Coronary artery (tissue), 2 donors: ENCODE measurements at regions not wholly inside any gene's neighbourhood (a gene's known extent, or its start where the extent isn't known, plus 50 kb on each side); places are given as distances from the start of the nearest gene placed in this dataset.

Experiments used
- DNase-seq: peaks from one replicate; pipeline ENCODE4 v3.0.0-alpha.2; 2017; ENCODE audit warnings: low spot score
- H3K27ac ChIP-seq, 2 donors: fragments of 200-600 bp; sonication (generic); one replicate each; pipeline ENCODE4 v1.5.1; 2016 to 2019
- H3K4me3 ChIP-seq: fragments of 200-600 bp; sonication (generic); 2 replicates; pipeline ENCODE4 v1.5.1; 2016; ENCODE audit warnings: mild to moderate bottlenecking, moderate library complexity
- TF ChIP-seq, protein P1 (sequence below): fragments of 200-600 bp; sonication (generic); IDR thresholded peaks from one replicate; pipeline ENCODE4 v1.5.1; 2019; ENCODE audit warnings: antibody characterized with exemption

DNA sequence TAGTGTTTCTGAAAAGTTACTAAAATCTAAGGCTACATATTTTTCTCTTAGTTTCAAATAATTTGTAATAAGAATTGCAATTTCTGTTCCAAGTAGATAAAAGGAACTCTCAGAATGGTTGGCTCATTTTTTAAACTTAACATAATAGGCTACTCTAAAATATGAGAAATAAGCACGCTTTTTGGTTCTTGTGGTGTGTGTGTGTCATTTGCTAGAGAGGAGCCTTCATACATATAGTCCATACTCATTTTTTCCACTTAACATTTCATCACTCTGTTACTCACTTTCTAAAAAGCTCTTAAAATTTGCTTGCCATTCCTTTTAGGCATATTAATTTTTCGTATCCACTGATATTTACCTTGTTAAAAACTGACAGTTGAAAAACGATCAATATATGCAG lies 74.0 kb upstream of the VWDE start:
- no peak overlapping the region for H3K4me3 ChIP-seq
- TF ChIP-seq, protein P1, sequence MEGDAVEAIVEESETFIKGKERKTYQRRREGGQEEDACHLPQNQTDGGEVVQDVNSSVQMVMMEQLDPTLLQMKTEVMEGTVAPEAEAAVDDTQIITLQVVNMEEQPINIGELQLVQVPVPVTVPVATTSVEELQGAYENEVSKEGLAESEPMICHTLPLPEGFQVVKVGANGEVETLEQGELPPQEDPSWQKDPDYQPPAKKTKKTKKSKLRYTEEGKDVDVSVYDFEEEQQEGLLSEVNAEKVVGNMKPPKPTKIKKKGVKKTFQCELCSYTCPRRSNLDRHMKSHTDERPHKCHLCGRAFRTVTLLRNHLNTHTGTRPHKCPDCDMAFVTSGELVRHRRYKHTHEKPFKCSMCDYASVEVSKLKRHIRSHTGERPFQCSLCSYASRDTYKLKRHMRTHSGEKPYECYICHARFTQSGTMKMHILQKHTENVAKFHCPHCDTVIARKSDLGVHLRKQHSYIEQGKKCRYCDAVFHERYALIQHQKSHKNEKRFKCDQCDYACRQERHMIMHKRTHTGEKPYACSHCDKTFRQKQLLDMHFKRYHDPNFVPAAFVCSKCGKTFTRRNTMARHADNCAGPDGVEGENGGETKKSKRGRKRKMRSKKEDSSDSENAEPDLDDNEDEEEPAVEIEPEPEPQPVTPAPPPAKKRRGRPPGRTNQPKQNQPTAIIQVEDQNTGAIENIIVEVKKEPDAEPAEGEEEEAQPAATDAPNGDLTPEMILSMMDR = no peak
- H3K27ac ChIP-seq = no peak overlapping the region
- DNase-seq = no peak

DNA sequence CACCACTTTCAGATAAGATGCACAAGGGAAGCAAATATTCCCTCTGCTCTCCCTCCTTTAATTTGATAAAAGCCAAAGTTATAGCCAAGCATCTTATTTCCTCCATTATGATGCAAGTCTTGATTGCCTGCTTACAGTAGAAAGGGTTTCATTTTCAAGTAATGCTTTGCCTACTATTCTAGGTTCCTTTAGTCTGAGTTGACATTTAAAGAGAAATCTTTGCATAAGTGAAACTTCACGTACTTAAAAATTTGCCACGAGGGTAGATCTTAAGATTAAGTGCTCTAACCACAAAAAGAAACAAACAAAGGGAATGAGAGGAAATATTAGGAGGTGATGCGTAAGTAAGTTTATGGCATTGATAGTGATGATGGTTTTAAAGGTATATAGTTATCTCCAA lies 78.1 kb upstream of the VWDE start:
- H3K27ac ChIP-seq = no peak overlapping the region
- no peak for DNase-seq
- H3K4me3 ChIP-seq = no peak overlapping the region
- TF ChIP-seq, protein P1 = no peak

GRCh38 chr7:12485845-12486244 lies 82.2 kb upstream of the VWDE start:
- H3K4me3 ChIP-seq = no peak overlapping the region
- TF ChIP-seq, protein P1 = no peak
- DNase-seq = no peak
- H3K27ac ChIP-seq = no peak overlapping the region

DNA sequence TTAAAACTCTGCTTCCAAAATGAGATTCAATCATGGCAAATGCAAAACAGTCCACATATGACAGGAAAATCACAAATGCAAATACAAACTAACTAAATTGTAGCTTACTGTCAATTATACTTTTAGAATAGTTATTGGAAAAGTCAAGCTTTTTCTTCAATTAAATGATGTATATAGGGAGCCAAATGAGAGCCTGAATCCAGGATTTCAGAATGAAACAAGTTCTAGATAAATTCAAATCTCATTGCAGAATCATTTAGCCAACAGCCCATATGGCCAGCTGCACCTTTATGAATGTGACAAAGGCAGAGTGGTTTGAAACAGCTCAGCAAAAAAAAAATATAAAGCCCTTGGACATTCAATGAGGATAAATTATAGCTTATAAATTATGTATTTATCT lies 82.2 kb upstream of the SCIN start:
- DNase-seq = no peak
- Histone ChIP-seq H3K27ac (no peak overlapping the region), H3K4me3 (no peak overlapping the region)
- TF ChIP-seq, protein P1 = no peak

DNA sequence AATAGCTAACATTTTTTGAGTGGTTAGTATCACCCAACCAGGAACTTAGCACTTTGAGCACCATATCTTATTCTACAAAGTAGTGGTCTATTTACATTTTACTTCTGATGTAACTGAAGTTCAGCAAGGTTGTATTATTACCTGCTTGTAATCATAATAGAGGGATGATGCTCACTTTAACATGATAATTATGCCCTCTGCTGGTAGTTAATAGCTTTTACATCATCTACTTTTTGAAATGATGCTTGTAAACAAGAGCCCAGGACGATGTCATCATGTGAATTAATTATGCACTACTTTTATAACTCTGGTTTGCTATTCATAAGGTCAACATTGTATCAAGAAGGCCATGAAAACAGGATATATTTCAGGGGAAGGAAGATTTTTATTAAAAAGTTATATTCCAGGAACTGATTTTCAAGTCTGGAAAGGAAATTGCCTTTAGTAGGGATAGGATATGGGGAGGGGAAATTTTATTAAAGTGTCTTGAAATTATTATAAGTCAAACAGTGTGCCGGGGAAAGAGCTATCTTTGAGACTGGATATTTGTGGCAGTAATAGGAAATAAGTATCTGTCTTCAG lies 80.3 kb upstream of the SCIN start:
- no peak overlapping the region for H3K4me3 ChIP-seq
- TF ChIP-seq, protein P1 = no peak
- DNase-seq = no peak
- no peak overlapping the region for H3K27ac ChIP-seq

DNA sequence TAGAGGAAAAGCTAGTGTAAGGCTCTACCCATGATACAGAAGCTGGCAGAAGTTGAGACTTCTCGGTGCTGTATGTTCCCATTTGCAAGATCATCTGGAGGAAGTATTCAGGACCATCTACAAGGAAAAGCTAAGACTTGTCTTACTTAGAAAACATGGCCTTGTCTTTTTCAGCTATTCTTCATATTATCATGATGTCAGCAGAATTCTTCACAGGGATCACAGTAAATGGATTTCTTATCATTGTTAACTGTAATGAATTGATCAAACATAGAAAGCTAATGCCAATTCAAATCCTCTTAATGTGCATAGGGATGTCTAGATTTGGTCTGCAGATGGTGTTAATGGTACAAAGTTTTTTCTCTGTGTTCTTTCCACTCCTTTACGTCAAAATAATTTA lies 79.6 kb upstream of the SCIN start:
- DNase-seq = no peak
- H3K4me3 ChIP-seq = no peak overlapping the region
- TF ChIP-seq, protein P1 = no peak
- no peak overlapping the region for H3K27ac ChIP-seq

GRCh38 chr7:12491526-12491925 lies 79.0 kb upstream of the SCIN start:
- H3K27ac ChIP-seq = no peak overlapping the region
- DNase-seq = no peak
- no peak overlapping the region for H3K4me3 ChIP-seq
- TF ChIP-seq, protein P1 = no peak
